ENCODE measurements at regions not wholly inside any gene's neighbourhood (a gene's known extent, or its start where the extent isn't known, plus 50 kb on each side); places are given as distances from the start of the nearest gene placed in this dataset.

GRCh38 chr1:232225336-232226131, 404.4 kb downstream of the SIPA1L2 start:
- no peak for DNase-seq

- no peak for DNase-seq
Observed at GRCh38 chr1:232223887-232224286, 406.0 kb downstream of the SIPA1L2 start.

- DNase-seq: peak in 2 of 3 experiments; percentile 37 to 39
Observed at GRCh38 chr1:232223183-232223708, 406.7 kb downstream of the SIPA1L2 start.

DNA sequence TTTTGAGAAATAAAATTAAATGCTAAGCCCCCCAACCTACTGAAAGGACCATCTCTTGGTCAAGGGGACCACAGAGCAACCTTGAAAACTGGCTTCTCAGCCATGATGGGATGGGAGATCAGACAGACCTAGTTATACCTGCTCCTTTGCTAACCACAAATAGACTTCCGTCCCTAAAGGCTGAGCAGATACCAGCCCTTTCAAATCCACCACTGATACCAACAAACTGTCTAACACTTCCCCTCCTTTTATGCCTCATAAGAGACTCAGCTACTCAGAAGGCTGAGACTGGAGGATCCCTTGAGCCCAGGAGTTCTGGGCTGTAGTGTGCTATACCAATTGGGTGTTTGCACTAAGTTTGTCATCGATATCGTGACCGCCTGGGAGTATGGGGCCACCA, 407.3 kb downstream of the SIPA1L2 start:
- DNase-seq: no peak

DNA sequence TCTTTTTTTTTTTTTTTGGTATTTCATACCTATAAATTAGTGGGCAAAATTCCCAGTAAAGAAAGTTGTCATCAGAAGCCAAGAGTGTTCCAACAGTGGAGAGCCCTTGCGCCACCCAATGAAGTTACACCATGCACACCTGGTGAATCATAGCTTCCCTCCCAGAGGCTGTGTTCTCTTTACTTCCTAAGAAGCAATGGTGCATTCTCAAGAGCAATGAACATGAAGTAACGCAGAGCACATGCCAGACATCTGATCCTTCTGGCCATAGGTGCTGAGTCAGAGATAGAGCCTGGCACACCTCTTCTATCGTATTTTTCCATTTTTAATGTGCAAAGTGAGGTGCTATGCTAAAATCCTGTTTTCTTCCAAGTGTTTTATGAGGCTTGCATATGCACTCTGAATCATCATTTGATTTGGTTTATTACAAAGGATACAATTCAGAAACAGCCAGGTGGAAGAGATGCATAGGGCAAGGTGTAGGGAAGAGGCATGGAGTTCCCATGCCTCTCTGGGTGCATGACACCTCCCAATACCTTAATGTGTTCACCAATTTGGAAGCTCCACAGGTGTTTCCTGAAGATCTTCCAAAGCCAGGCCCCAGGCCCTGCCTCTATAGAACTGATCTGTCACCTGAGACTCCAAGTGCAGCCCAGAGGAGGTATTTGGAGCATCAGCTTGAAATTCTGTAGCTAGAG, 408.0 kb downstream of the SIPA1L2 start:
- DNase-seq: no peak

- no peak for DNase-seq
Observed at GRCh38 chr1:232218955-232219865, 410.7 kb downstream of the SIPA1L2 start.

- no peak for DNase-seq
Observed at GRCh38 chr1:232213928-232214327, 416.0 kb downstream of the SIPA1L2 start.

DNA sequence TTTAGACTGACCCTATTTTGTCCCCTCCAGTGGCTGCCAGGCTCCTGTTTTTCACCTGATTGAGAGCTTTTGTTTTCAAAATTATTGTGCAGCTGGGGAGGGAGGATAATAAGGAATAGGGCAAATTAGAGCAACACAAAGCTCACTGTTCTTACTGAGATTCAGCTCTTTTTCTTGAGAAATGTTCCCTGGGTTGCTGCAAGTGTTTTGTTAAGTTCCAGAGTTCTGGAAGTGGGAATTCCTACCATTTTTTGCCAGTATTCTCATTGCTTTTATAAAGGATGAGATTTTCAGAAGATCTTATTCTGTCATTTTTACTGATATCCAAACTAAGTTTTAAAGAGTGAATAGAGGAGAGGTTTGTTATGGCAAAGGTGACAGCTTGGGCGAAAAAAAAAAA, 417.7 kb downstream of the SIPA1L2 start:
- DNase-seq: no peak

GRCh38 chr1:232211149-232211548, 418.8 kb downstream of the SIPA1L2 start:
- DNase-seq: no peak

GRCh38 chr1:232209357-232209756, 420.6 kb downstream of the SIPA1L2 start:
- no peak for DNase-seq

DNA sequence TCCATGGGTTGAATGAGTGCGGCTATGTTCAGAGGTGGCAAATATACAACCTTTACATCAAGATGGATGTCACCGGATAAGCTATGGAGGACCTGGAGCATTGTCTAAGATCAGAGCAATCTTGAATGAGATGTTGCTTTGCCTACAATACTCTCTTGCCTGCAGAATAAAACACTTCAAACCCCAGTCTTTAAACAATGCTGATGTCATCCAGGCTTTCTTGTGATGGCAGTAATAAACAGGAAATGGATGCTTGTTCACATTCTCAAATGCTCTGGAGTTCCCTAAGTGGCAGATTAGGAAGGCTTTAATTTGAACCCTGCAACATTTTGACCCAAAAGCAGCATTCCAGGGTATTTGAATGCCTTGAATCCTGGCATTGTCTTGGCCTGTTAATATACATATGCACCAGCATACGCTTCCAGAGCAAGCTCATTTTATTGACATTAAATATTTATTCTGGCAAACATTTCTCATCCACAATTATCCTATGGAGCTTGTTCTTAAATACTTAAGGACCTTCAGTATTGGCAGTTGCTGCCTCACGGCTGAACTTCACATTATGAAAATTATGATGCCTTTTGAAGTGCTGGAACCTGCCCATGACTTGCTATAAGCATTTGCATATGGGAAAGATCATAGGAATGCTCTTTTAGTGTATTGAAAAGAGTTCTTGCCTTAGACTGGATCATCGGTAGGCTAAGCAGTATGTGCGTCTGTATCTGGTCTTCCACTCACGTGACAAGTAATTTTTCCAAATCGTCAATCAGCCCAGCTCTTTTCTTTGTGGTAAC, 422.7 kb downstream of the SIPA1L2 start:
- DNase-seq: peak in 1 of 3 experiments; percentile 15

GRCh38 chr1:232204269-232204668, 425.7 kb downstream of the SIPA1L2 start:
- no peak for DNase-seq

- DNase-seq: no peak
Observed at GRCh38 chr1:232201024-232201423, 428.9 kb downstream of the SIPA1L2 start.

- DNase-seq: no peak
Observed at GRCh38 chr1:232196042-232196441, 433.9 kb downstream of the SIPA1L2 start.

GRCh38 chr1:232194424-232194823, 435.5 kb downstream of the SIPA1L2 start:
- no peak for DNase-seq

DNA sequence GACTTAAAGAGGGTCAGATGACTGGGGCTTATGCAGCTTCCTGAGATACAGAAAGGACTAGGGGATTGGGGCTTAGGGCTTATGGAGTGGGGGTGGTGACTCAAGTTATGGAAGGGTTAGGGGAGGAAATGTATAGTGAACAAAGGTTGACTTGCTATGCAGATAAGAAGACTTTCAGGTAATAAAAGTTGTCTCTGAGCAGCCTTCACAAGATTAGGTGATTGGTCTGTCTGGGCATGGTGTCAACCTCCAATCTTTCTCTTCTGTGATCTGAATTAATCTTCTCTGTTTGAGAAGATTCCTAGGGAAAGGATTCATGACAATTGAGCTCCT, 436.5 kb downstream of the SIPA1L2 start:
- DNase-seq: no peak

DNA sequence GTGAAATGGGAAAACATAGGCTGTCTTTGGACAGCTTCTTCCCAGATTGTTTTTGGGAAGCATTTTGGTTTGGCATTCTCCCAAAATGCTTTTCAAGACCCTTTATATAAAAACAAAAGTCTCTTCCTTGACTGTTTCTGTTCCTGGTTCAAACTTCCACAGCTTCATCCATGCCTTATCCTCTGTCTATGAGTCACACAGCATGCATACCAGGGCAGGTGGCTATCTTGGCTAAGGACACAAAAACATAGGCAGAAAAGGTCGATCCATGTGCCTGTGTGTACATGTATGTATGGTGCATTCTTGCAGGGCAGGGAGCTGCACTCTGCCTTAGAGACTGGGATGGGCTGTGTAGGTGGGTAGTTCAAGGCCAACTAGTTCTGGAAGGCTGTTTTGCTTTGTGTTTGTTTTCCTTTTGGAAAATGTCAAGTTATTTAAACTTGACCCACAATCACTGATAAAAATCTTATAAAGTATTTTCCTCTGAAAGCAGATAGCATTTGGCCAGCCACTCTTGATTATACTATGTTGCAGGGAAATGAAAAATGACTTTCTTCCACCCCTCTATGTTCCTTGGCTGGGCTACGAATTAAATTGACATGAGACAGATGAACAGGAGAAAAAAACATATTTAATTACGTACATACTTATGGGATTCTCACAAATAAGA, 437.0 kb downstream of the SIPA1L2 start:
- DNase-seq: no peak

GRCh38 chr1:232191560-232191959, 438.4 kb downstream of the SIPA1L2 start:
- no peak for DNase-seq

DNA sequence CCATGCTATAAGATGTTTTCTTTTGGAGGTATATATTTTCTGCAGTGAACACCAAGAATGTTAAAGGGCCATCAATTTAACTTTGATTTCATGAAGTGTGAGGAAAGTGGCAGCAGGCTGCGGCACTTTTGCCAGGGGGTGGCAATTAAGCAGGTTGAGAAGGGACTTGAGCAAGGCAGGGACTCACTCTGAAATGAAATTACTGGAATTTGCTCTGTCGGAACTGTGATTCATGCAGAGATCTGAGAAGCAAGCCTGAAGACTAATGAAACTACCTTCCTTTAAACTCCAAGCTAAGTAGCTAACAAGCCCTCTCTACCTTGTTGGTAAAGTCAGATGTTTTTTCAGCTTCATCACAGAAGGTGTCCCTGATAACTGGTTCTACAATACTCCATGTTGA, 441.6 kb downstream of the SIPA1L2 start:
- no peak for DNase-seq

DNA sequence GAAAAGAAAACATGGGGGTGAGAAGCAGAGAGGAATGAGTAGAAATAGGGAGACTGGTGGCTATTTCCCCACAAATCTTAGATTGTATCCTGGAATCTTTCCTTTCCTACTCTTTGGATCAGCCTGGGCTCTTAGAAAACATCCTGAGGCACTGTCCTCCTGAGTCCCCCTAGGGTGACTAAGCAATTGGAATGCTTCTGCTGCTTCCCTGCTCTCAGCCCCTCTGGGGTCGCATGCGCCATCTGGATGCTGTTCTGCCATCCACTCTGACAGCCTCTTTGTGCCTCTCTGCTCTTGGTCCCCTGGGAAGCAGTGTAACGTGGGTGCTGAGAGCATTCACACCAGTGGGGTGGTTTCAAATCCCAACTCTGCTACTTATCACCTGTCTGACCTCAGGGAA, 443.0 kb downstream of the SIPA1L2 start:
- no peak for DNase-seq
